ENCODE measurements at regions not wholly inside any gene's neighbourhood (a gene's known extent, or its start where the extent isn't known, plus 50 kb on each side); places are given as distances from the start of the nearest gene placed in this dataset.

- TF ChIP-seq CTCF (conservative IDR thresholded peaks at IDR 0.05; ENCODE audit: low read depth, low read length) (no peak), EZH2 (IDR thresholded peaks at IDR 0.05; ENCODE audit: borderline replicate concordance, low read depth, low read length, poor library complexity, severe bottlenecking) (no peak)
Observed at GRCh38 chr5:38648703-38649291, 92.4 kb upstream of the LIFR start.

Measured in A673 (cell line).